Sigmoid colon (tissue), 6 donors: ENCODE measurements at regions not wholly inside any gene's neighbourhood (a gene's known extent, or its start where the extent isn't known, plus 50 kb on each side); places are given as distances from the start of the nearest gene placed in this dataset.

Source experiments
- DNase-seq: peaks from one replicate; pipeline ENCODE4 v3.0.0-alpha.2; 2019
- H3K27ac ChIP-seq, 4 donors: fragments of 200-600 bp; sonication (generic); one replicate each; pipeline ENCODE4 v1.5.1; 2016 to 2019; ENCODE audit warnings: mild to moderate bottlenecking in 1 of 4
- H3K27me3 ChIP-seq, 3 donors: fragments of 200-600 bp; sonication (generic); one replicate each; pipeline ENCODE4 v1.5.1; 2019; ENCODE audit warnings: mild to moderate bottlenecking in 1 of 3
- H3K36me3 ChIP-seq, 4 donors: fragments of 200-600 bp; sonication (generic); one replicate each; pipeline ENCODE4 v1.5.1; 2016 to 2019
- H3K4me1 ChIP-seq, 4 donors: fragments of 200-600 bp; sonication (generic); one replicate each; pipeline ENCODE4 v1.5.1; 2017 to 2019
- H3K4me3 ChIP-seq, 4 donors: fragments of 200-600 bp; sonication (generic); one replicate each; pipeline ENCODE4 v1.5.1; 2017 to 2019; ENCODE audit warnings: mild to moderate bottlenecking in 2 of 4, moderate library complexity in 1 of 4
- H3K9me3 ChIP-seq, 4 donors: fragments of 200-600 bp in 3 of 4; sonication (generic) in 3 of 4; one replicate each; pipeline versions ENCODE4 v1.5.1 to v1.6.1; 2013 to 2019
- EP300 ChIP-seq, 4 donors: sonication (generic); formaldehyde crosslinking; IDR thresholded peaks; one replicate each; pipeline ENCODE4 v1.6.1; 2017; ENCODE audit warnings: antibody characterized with exemption in 4 of 4
- POLR2A ChIP-seq, 2 donors: fragments of 450-650 bp; IDR thresholded peaks; one replicate each; pipeline ENCODE4 v1.6.1; 2016; ENCODE audit warnings: antibody characterized with exemption in 2 of 2, mild to moderate bottlenecking in 2 of 2, moderate library complexity in 2 of 2
- POLR2AphosphoS5 ChIP-seq, 4 donors: sonication (generic); formaldehyde crosslinking; IDR thresholded peaks; one replicate each; pipeline ENCODE4 v1.6.1; 2017; ENCODE audit warnings: antibody characterized with exemption in 4 of 4
- WGBS, 2 donors: extraction: QIAGEN DNeasy Blood & Tissue Kit; methylation state at CpG; one replicate each; pipeline ENCODE4 v1.1.7; 2013; 5-methylcytosine and 5-hydroxymethylcytosine counted together
- intact Hi-C: fragments of 100-400 bp; cut with DNase I; formaldehyde crosslinking; loops from one replicate; pipeline ENCODE4 v1.15.1; 2023
- TF ChIP-seq, protein P1 (sequence below), 4 experiments: fragments of 450-650 bp in 3 of 4; fragments of 200-600 bp in 1 of 4; IDR thresholded peaks; one replicate each; pipeline ENCODE4 v1.5.1; 2016 to 2019; ENCODE audit warnings: antibody characterized with exemption in 4 of 4, mild to moderate bottlenecking in 3 of 4, moderate library complexity in 2 of 4
- donor health status: healthy with polysubstance abuse.
- donor health status: healthy.

DNA sequence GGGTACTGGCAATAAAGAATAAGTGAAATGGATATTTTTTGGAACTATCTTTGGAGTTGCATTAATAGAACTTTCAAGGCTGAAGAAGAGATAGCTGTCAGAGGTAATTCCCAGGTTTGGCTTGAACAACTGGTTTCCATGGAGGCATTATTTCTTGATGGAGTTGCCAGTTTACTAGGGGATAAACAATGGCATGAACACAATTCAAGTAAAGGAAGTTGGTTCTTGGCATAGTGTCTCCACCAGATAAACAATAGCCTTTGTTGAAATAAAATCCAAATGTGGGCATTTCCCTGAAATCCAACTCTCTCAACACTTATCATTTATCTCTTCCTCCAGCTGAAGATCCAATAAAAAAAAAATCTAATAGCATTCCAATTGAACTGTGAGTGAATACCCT, 454.9 kb downstream of the C6orf118 start:
- Histone ChIP-seq H3K4me3 (no peak overlapping the region), H3K27me3 (no peaks in the 10 kb centered on the region)

DNA sequence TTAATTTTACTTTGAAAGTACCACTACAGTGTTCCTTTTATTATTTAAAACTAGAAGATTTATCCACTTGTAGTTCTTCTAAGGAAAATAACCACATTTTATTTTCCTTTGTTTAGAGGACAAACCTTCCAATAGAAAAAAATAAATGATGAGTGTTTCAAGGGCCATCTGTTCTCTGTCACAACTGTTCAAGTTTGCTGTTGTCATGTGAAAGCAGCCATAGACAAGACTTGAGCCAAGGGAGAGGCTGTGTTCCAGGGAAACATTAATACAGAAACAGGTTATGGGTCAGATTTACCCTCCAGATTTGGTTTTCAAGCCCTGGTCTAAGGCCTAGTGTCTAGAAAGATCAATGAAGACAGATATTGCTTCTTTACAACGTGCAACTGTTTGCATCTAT, 463.6 kb downstream of the C6orf118 start:
- TF ChIP-seq POLR2A (IDR thresholded peaks at IDR 0.05) = no peak
- TF ChIP-seq, protein P1, sequence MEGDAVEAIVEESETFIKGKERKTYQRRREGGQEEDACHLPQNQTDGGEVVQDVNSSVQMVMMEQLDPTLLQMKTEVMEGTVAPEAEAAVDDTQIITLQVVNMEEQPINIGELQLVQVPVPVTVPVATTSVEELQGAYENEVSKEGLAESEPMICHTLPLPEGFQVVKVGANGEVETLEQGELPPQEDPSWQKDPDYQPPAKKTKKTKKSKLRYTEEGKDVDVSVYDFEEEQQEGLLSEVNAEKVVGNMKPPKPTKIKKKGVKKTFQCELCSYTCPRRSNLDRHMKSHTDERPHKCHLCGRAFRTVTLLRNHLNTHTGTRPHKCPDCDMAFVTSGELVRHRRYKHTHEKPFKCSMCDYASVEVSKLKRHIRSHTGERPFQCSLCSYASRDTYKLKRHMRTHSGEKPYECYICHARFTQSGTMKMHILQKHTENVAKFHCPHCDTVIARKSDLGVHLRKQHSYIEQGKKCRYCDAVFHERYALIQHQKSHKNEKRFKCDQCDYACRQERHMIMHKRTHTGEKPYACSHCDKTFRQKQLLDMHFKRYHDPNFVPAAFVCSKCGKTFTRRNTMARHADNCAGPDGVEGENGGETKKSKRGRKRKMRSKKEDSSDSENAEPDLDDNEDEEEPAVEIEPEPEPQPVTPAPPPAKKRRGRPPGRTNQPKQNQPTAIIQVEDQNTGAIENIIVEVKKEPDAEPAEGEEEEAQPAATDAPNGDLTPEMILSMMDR (IDR thresholded peaks at IDR 0.05) = no peak
- no peak for TF ChIP-seq EP300 (IDR thresholded peaks at IDR 0.05)
- no peak for TF ChIP-seq POLR2AphosphoS5 (IDR thresholded peaks at IDR 0.05)
- Histone ChIP-seq H3K4me1 (no peaks in the 10 kb centered on the region), H3K9me3 (no peaks in the 10 kb centered on the region), H3K27me3 (no peaks in the 10 kb centered on the region), H3K27ac (no peak overlapping the region), H3K4me3 (no peak overlapping the region), H3K36me3 (no peaks in the 10 kb centered on the region)
- DNase-seq = no peak
- intact Hi-C loops = no loop called here
- WGBS, 2 donors = 71 to 79% methylated on average over 1 of the region's 1 CpG

More for the DNA sequence above, 454.9 kb downstream of the C6orf118 start:
- no peaks in the 10 kb centered on the region for H3K4me1 ChIP-seq
- H3K9me3 ChIP-seq = peaks cover 0 to 3% (median 0%) of the 10 kb centered on the region in 4 donors
- H3K36me3 ChIP-seq = no peaks in the 10 kb centered on the region
- no peak for TF ChIP-seq POLR2AphosphoS5 (IDR thresholded peaks at IDR 0.05)
- TF ChIP-seq POLR2A (IDR thresholded peaks at IDR 0.05) = no peak
- H3K27ac ChIP-seq = no peak overlapping the region
- no peak for DNase-seq
- intact Hi-C loops = no loop called here

DNA sequence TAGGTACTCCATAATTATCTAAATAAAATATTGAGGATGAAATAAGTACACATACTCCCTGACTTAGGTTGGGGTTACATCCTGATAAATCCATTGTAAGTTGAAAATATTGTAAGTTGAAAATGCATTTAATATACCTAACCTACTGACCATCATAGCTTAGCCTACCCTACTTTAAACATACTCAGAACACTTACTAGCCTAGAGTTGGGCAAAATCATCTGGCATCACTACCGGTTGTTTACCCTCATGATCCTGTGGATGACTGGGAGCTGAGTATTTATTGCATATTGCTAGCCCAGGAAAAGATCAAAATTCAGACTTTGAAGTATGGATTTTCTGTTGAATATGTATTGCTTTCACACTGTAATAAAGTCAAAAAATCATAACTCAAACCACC, 467.3 kb downstream of the C6orf118 start:
- TF ChIP-seq, protein P1 (IDR thresholded peaks at IDR 0.05) = no peak
- TF ChIP-seq POLR2AphosphoS5 (IDR thresholded peaks at IDR 0.05) (no peak), POLR2A (IDR thresholded peaks at IDR 0.05) (no peak), EP300 (IDR thresholded peaks at IDR 0.05) (no peak)
- Histone ChIP-seq H3K9me3 (no peaks in the 10 kb centered on the region), H3K4me3 (no peak overlapping the region), H3K4me1 (no peaks in the 10 kb centered on the region), H3K36me3 (no peaks in the 10 kb centered on the region), H3K27me3 (no peaks in the 10 kb centered on the region), H3K27ac (no peak overlapping the region)
- DNase-seq = no peak
- 88 to 90% methylated on average over 1 of the region's 1 CpG for WGBS, 2 donors
- intact Hi-C loops = no loop called here

DNA sequence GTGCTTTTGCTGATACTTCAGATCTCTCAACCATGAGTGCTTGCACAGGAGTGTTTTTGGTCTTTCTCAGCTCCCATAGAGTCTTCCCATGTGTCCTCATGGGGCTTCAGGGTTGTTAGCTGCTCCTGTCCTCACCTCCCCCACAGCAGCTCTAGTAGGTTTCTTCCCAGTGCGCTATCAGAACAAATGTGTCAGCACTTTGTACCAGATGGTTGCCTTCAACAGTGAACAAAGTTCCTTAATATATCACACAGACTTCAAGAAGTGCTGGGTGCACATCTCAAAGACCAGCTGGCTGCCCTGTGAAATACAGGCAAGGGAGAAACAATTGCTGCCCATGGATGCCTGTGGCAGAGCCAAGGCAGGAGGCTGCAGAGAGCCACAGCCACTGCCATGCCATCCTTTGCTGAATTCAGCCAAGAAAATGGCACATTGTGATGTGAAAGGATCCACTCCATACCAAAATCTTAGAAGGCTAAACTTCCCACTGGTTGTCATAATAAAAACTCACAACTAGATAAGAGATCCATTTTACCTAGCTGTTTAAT, 471.3 kb downstream of the C6orf118 start:
- TF ChIP-seq, protein P1 (IDR thresholded peaks at IDR 0.05) = no peak
- TF ChIP-seq EP300 (IDR thresholded peaks at IDR 0.05) = no peak
- TF ChIP-seq POLR2A (IDR thresholded peaks at IDR 0.05) = no peak
- TF ChIP-seq POLR2AphosphoS5 (IDR thresholded peaks at IDR 0.05) = no peak
- no peak overlapping the region for H3K27ac ChIP-seq
- WGBS, 2 donors = 89 to 92% methylated on average over 1 of the region's 1 CpG
- no peaks in the 10 kb centered on the region for H3K27me3 ChIP-seq
- H3K4me3 ChIP-seq = no peak overlapping the region
- no peaks in the 10 kb centered on the region for H3K4me1 ChIP-seq
- intact Hi-C loops = no loop called here
- no peak for DNase-seq
- H3K36me3 ChIP-seq = no peaks in the 10 kb centered on the region
- no peaks in the 10 kb centered on the region for H3K9me3 ChIP-seq

DNA sequence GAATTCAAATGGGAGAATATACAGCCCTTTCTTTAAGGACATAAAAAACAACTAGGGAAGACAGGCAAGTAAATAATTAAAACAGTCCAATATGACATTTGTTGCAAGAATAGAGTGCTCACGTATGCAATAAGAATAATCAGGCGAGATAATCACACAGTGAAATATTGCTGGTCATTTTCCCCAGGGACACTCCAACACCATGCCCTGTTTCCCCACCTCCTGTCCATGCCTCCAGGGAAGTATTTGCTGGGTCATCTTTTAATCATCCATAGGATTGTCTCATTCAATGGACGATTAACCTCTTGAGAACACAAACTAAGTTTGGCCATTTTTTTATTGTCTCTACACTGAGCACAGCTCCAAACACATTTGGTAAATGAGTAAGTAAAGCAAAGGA, 472.9 kb downstream of the C6orf118 start:
- H3K9me3 ChIP-seq = no peaks in the 10 kb centered on the region
- H3K4me1 ChIP-seq = no peaks in the 10 kb centered on the region
- DNase-seq = no peak
- intact Hi-C loops = no loop called here
- no peak overlapping the region for H3K4me3 ChIP-seq
- WGBS, 2 donors = 84 to 85% methylated on average over 3 of the region's 3 CpGs
- no peaks in the 10 kb centered on the region for H3K27me3 ChIP-seq
- no peak overlapping the region for H3K27ac ChIP-seq
- TF ChIP-seq, protein P1 (IDR thresholded peaks at IDR 0.05) = no peak
- no peak for TF ChIP-seq EP300 (IDR thresholded peaks at IDR 0.05)
- no peak for TF ChIP-seq POLR2AphosphoS5 (IDR thresholded peaks at IDR 0.05)
- no peak for TF ChIP-seq POLR2A (IDR thresholded peaks at IDR 0.05)
- H3K36me3 ChIP-seq = no peaks in the 10 kb centered on the region
